ENCODE measurements at regions not wholly inside any gene's neighbourhood (a gene's known extent, or its start where the extent isn't known, plus 50 kb on each side); places are given as distances from the start of the nearest gene placed in this dataset.

GRCh38 chr7:110090110-110090820, 1000.7 kb upstream of the LRRN3 start:
- ChIA-PET CTCF (interaction anchor here (1.7 kb wide), 1 partner anchor 1008 kb away, joined by 6 read pairs; no protein-coding TSS in a partner anchor), POLR2A (no interaction called here), SMC1A (ENCODE audit: uncharacterized antibody, unreplicated experiment) (no interaction called here), RAD21 (ENCODE audit: unreplicated experiment) (interaction anchor here (0.6 kb wide), 1 partner anchor 164 kb away, joined by 3 read pairs; no protein-coding TSS in a partner anchor)
- ATAC-seq = peak; percentile 22; the same call in 1 of the 3 replicates
- WGBS (ENCODE audit: insufficient coverage, insufficient replicate concordance, low lambda C conversion rate, missing lambda C conversion rate) = 35% methylated on average over 11 of the region's 11 CpGs
- no peak overlapping the region for H3K9ac ChIP-seq (ENCODE audit: control insufficient read depth, insufficient read depth, low read length)
- intact Hi-C loops (cut with micrococcal nuclease; ENCODE audit: unreplicated experiment) = loop anchor here (2.0 kb wide), 1 partner anchor 1645 kb away; no protein-coding TSS in a partner anchor
- H3K4me3 ChIP-seq = no peak overlapping the region
- H4K20me1 ChIP-seq (ENCODE audit: control insufficient read depth, insufficient read depth) = no peaks in the 10 kb centered on the region
- no peaks in the 10 kb centered on the region; a peak in 1 of 4 replicates for H3K27me3 ChIP-seq (replicated peaks in 1 of 2; ENCODE audit: control insufficient read depth in 2 of 2, insufficient read depth in 2 of 2, low read length in 1 of 2)
- H3K79me2 ChIP-seq (ENCODE audit: control insufficient read depth, insufficient read depth, low read length) = no peaks in the 10 kb centered on the region
- H3K36me3 ChIP-seq (ENCODE audit: control insufficient read depth in 2 of 2, insufficient read depth in 2 of 2, low read length in 1 of 2) = no peaks in the 10 kb centered on the region
- H2AFZ ChIP-seq (ENCODE audit: control insufficient read depth, low read depth, low read length) = no peak overlapping the region
- no peak overlapping the region for H3K27ac ChIP-seq (ENCODE audit: control insufficient read depth, insufficient read depth)
- in situ Hi-C loops (cut with MboI) = no loop called here
- H3K9me3 ChIP-seq (replicated peaks; ENCODE audit: control insufficient read depth, insufficient read depth, low read length) = no peaks in the 10 kb centered on the region
- no peak for FAIRE-seq
- DNase-seq (ENCODE audit: low read depth, low spot score) = no peak
- no peaks in the 10 kb centered on the region for H3K4me1 ChIP-seq (ENCODE audit: control insufficient read depth, insufficient read depth, low read length)
- BruUV-seq (replicated peaks) = no TSS peak
- no peak overlapping the region for H3K4me2 ChIP-seq (ENCODE audit: control insufficient read depth, insufficient read depth)
- TF ChIP-seq E2F4 (IDR thresholded peaks at IDR 0.05; ENCODE audit: low read depth, low read length) = no peak
- TF ChIP-seq SMC3 (IDR thresholded peaks at IDR 0.05; ENCODE audit: borderline replicate concordance, low read length) = peak; percentile 38; the same call in 1 of the 2 replicates
- no peak for TF ChIP-seq EGR1 (IDR thresholded peaks at IDR 0.05; ENCODE audit: borderline replicate concordance in 1 of 2, low read depth in 2 of 2, low read length in 2 of 2)
- no peak for TF ChIP-seq PAX5 (IDR thresholded peaks at IDR 0.05; ENCODE audit: borderline replicate concordance, low read depth, low read length)
- no peak for TF ChIP-seq FOXM1 (IDR thresholded peaks at IDR 0.05; ENCODE audit: low read depth, low read length)
- no peak for TF ChIP-seq CUX1 (IDR thresholded peaks at IDR 0.05; ENCODE audit: insufficient replicate concordance, low read depth, low read length)
- no peak for TF ChIP-seq KAT2A (conservative IDR thresholded peaks at IDR 0.05; ENCODE audit: control insufficient read depth, low read depth, low read length)
- no peak for TF ChIP-seq CEBPB (IDR thresholded peaks at IDR 0.05; ENCODE audit: borderline replicate concordance in 1 of 2, low read depth in 2 of 2, low read length in 2 of 2)
- no peak for TF ChIP-seq RFX5 (IDR thresholded peaks at IDR 0.05; ENCODE audit: low read depth, low read length)
- TF ChIP-seq CTCF (IDR thresholded peaks at IDR 0.05 in 2 of 3, conservative IDR thresholded peaks at IDR 0.05 in 1 of 3; ENCODE audit: control insufficient read depth in 2 of 3, extremely low read depth in 1 of 3, insufficient read depth in 1 of 3, low read depth in 3 of 3, low read length in 3 of 3) = peak in 2 of 3 experiments; percentile 23 to 26; a peak in 3 of 6 replicates
- TF ChIP-seq CBFB (IDR thresholded peaks at IDR 0.05; ENCODE audit: low read depth) = no peak
- TF ChIP-seq CREM (IDR thresholded peaks at IDR 0.05; ENCODE audit: low read depth) = no peak
- no peak for TF ChIP-seq RELA (IDR thresholded peaks at IDR 0.05; ENCODE audit: borderline replicate concordance, partially characterized antibody)
- no peak for TF ChIP-seq IKZF1 (conservative IDR thresholded peaks at IDR 0.05)
